IPS-11a (cell line): ENCODE measurements at regions not wholly inside any gene's neighbourhood (a gene's known extent, or its start where the extent isn't known, plus 50 kb on each side); places are given as distances from the start of the nearest gene placed in this dataset.

Experiments
- H3K4me3 ChIP-seq: one replicate; pipeline ENCODE4 v1.5.1; 2013; ENCODE audit warnings: low read depth, low read length, control low read depth

- H3K4me3 ChIP-seq, result no peak overlapping the region
These were observed 221.9 kb downstream of the LRRN1 start for GRCh38 chr3:4021162-4021561.

GRCh38 chr3:4029135-4029534 lies 229.9 kb downstream of the LRRN1 start:
- H3K4me3 ChIP-seq, result no peak overlapping the region

- no peak overlapping the region for H3K4me3 ChIP-seq
These were observed 231.4 kb downstream of the LRRN1 start for GRCh38 chr3:4030624-4031023.

- no peak overlapping the region for H3K4me3 ChIP-seq
These were observed 234.1 kb downstream of the LRRN1 start for GRCh38 chr3:4033296-4033695.

GRCh38 chr3:4036046-4036445 lies 236.8 kb downstream of the LRRN1 start:
- no peak overlapping the region for H3K4me3 ChIP-seq

GRCh38 chr3:4038351-4038750 lies 239.1 kb downstream of the LRRN1 start:
- no peak overlapping the region for H3K4me3 ChIP-seq

GRCh38 chr3:4042070-4042469 lies 242.8 kb downstream of the LRRN1 start:
- H3K4me3 ChIP-seq, result no peak overlapping the region

- H3K4me3 ChIP-seq, result no peak overlapping the region
These were observed 243.6 kb downstream of the LRRN1 start for GRCh38 chr3:4042869-4043268.

GRCh38 chr3:4043867-4044575 lies 244.8 kb downstream of the LRRN1 start:
- H3K4me3 ChIP-seq, result no peak overlapping the region

- no peak overlapping the region for H3K4me3 ChIP-seq
These were observed 245.4 kb downstream of the LRRN1 start for GRCh38 chr3:4044619-4045018.

GRCh38 chr3:4045756-4046155 lies 246.5 kb downstream of the LRRN1 start:
- no peak overlapping the region for H3K4me3 ChIP-seq

- H3K4me3 ChIP-seq, result no peak overlapping the region
These were observed 248.1 kb downstream of the LRRN1 start for GRCh38 chr3:4047366-4047765.

GRCh38 chr3:4052706-4053105 lies 250.5 kb upstream of the SETMAR start:
- H3K4me3 ChIP-seq, result no peak overlapping the region

- H3K4me3 ChIP-seq, result no peak overlapping the region
These were observed 249.2 kb upstream of the SETMAR start for GRCh38 chr3:4053975-4054374.

GRCh38 chr3:4060064-4060463 lies 243.1 kb upstream of the SETMAR start:
- H3K4me3 ChIP-seq, result no peak overlapping the region

- no peak overlapping the region for H3K4me3 ChIP-seq
These were observed 242.6 kb upstream of the SETMAR start for GRCh38 chr3:4060603-4061002.

- H3K4me3 ChIP-seq, result no peak overlapping the region
These were observed 242.0 kb upstream of the SETMAR start for GRCh38 chr3:4061195-4061594.

- no peak overlapping the region for H3K4me3 ChIP-seq
These were observed 241.3 kb upstream of the SETMAR start for GRCh38 chr3:4061783-4062360.

GRCh38 chr3:4062621-4063020 lies 240.5 kb upstream of the SETMAR start:
- no peak overlapping the region for H3K4me3 ChIP-seq

GRCh38 chr3:4063916-4064574 lies 239.1 kb upstream of the SETMAR start:
- no peak overlapping the region for H3K4me3 ChIP-seq

- no peak overlapping the region for H3K4me3 ChIP-seq
These were observed 238.1 kb upstream of the SETMAR start for GRCh38 chr3:4065085-4065484.

- no peak overlapping the region for H3K4me3 ChIP-seq
These were observed 237.6 kb upstream of the SETMAR start for GRCh38 chr3:4065554-4065953.
